ENCODE measurements at regions not wholly inside any gene's neighbourhood (a gene's known extent, or its start where the extent isn't known, plus 50 kb on each side); places are given as distances from the start of the nearest gene placed in this dataset.

- TF ChIP-seq, protein P1, sequence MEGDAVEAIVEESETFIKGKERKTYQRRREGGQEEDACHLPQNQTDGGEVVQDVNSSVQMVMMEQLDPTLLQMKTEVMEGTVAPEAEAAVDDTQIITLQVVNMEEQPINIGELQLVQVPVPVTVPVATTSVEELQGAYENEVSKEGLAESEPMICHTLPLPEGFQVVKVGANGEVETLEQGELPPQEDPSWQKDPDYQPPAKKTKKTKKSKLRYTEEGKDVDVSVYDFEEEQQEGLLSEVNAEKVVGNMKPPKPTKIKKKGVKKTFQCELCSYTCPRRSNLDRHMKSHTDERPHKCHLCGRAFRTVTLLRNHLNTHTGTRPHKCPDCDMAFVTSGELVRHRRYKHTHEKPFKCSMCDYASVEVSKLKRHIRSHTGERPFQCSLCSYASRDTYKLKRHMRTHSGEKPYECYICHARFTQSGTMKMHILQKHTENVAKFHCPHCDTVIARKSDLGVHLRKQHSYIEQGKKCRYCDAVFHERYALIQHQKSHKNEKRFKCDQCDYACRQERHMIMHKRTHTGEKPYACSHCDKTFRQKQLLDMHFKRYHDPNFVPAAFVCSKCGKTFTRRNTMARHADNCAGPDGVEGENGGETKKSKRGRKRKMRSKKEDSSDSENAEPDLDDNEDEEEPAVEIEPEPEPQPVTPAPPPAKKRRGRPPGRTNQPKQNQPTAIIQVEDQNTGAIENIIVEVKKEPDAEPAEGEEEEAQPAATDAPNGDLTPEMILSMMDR (conservative IDR thresholded peaks at IDR 0.05; ENCODE audit: low read length): no peak
- no peak for TF ChIP-seq EZH2phosphoT487 (IDR thresholded peaks at IDR 0.05; ENCODE audit: borderline replicate concordance)
These were observed 578.7 kb upstream of the SLITRK1 start for GRCh38 chr13:84460989-84461388.
